ENCODE measurements at regions not wholly inside any gene's neighbourhood (a gene's known extent, or its start where the extent isn't known, plus 50 kb on each side); places are given as distances from the start of the nearest gene placed in this dataset.
A peak's percentile ranks its signal among the peaks of the same experiment; 100 is the strongest.

GRCh38 chr2:160715428-160715827 is 221.8 kb upstream of the RBMS1 start:
- Histone ChIP-seq H3K27me3 (ENCODE audit: insufficient read depth, low read length, poor library complexity, severe bottlenecking) (no peaks in the 10 kb centered on the region), H3K27ac (ENCODE audit: low read depth, low read length) (no peak overlapping the region), H3K4me3 (ENCODE audit: low read length) (no peak overlapping the region), H3K9me3 (ENCODE audit: low read length) (no peaks in the 10 kb centered on the region), H3K36me3 (ENCODE audit: insufficient read depth, low read length) (no peaks in the 10 kb centered on the region), H3K4me1 (ENCODE audit: insufficient read depth, low read length) (no peaks in the 10 kb centered on the region)
- CTCF ChIA-PET = no interaction called here
- Mint-ChIP-seq H3K27me3 (peaks cover 9 to 47% of the 10 kb centered on the region in 2 donors), H3K9me3 (peaks cover 0 to 9% (median 3%) of the 10 kb centered on the region in 5 donors), H3K27ac (no peak overlapping the region), H3K4me1 (no peaks in the 10 kb centered on the region), H3K4me3 (no peak overlapping the region), H3K36me3 (peaks cover 0 to 6% (median 0%) of the 10 kb centered on the region in 3 donors)
- no peak for DNase-seq
- POLR2A ChIA-PET = no interaction called here

GRCh38 chr2:160719116-160719515 is 225.5 kb upstream of the RBMS1 start:
- H3K4me3 Mint-ChIP-seq = no peak overlapping the region
- H3K27ac Mint-ChIP-seq = peak overlapping the region in 2 of 8 donors; percentile 4 to 44
- ChIA-PET POLR2A (no interaction called here), CTCF (no interaction called here)
- H3K27ac ChIP-seq (ENCODE audit: low read depth, low read length) = no peak overlapping the region
- H3K9me3 Mint-ChIP-seq = peaks cover 0 to 8% (median 4%) of the 10 kb centered on the region in 5 donors
- no peak for DNase-seq
- H3K36me3 ChIP-seq (ENCODE audit: insufficient read depth, low read length) = no peaks in the 10 kb centered on the region
- peaks cover 0 to 7% (median 0%) of the 10 kb centered on the region in 3 donors for H3K36me3 Mint-ChIP-seq
- no peaks in the 10 kb centered on the region for H3K27me3 ChIP-seq (ENCODE audit: insufficient read depth, low read length, poor library complexity, severe bottlenecking)
- H3K4me1 Mint-ChIP-seq = no peaks in the 10 kb centered on the region
- no peaks in the 10 kb centered on the region for H3K9me3 ChIP-seq (ENCODE audit: low read length)
- no peak overlapping the region for H3K4me3 ChIP-seq (ENCODE audit: low read length)
- peaks cover 8 to 34% of the 10 kb centered on the region in 2 donors for H3K27me3 Mint-ChIP-seq
- H3K4me1 ChIP-seq (ENCODE audit: insufficient read depth, low read length) = no peaks in the 10 kb centered on the region

DNA sequence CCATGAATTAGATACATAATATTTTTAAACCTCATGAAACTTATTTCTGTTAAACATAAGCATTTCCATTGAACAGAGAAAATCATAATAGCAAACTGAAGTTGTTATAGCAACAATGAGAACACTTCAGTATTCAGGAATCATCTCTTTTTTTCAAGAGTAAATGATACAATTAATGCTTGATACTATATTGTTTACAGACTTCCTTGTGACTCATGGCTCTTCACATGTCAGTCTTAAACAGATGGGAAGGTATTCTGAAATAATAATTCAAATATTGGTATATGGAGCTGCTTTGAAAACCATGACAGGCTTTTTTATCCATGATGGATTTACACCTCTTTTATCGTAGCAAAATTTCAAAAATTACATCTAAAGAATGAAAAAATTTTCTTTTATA is 226.5 kb upstream of the RBMS1 start:
- no peak overlapping the region for H3K4me3 Mint-ChIP-seq

DNA sequence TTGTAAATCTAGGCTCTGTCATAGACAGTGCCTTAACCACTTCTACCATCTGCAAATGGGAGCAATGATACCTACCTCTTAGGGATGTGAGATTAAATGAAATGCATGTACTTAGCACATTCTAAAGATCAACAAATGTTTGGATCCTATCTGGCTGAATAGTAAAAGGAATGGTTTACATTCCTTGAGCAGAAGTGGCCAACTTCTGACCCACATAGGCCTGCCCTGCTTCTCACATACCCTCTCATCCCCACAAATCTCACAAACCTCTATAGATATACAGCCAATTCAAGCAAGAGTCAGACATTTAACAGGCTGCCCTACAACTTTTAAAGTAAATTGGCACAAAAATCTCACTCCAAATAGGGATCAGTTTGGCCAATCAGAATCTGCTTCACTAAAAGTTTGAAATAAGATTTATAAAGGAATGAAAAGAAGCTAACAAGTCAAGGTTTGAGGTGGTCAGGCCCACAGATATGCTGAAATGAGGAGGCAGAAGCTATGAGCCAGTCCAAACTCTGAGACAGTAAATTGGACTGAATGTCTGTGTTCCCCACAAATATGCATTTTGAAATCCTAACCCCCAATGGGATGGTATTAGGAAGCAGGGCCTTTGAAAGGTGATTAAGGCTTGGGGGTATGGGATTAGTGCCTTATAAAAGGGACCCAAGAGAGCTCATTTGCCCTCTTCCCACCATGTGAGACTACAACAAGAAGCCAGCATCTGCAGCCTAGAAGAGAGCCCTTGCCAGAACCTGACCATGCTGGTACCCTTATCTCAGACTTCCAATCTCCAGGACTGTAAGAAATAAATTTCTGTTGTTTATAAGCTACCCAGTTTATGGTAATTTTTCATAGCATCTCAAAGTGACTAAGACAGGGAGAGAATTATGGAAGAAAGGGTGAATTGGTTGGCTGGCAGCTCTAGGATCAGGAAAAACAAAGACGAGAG is 227.8 kb upstream of the RBMS1 start:
- Mint-ChIP-seq H3K9me3 (peaks cover 0 to 13% (median 9%) of the 10 kb centered on the region in 5 donors), H3K4me3 (no peak overlapping the region), H3K36me3 (peaks cover 0 to 18% (median 0%) of the 10 kb centered on the region in 3 donors), H3K27ac (no peak overlapping the region), H3K27me3 (peaks cover 7 to 32% of the 10 kb centered on the region in 2 donors), H3K4me1 (no peaks in the 10 kb centered on the region)
- Histone ChIP-seq H3K4me3 (ENCODE audit: low read length) (no peak overlapping the region), H3K36me3 (ENCODE audit: insufficient read depth, low read length) (no peaks in the 10 kb centered on the region), H3K27ac (ENCODE audit: low read depth, low read length) (no peak overlapping the region), H3K9me3 (ENCODE audit: low read length) (no peaks in the 10 kb centered on the region), H3K4me1 (ENCODE audit: insufficient read depth, low read length) (no peaks in the 10 kb centered on the region), H3K27me3 (ENCODE audit: insufficient read depth, low read length, poor library complexity, severe bottlenecking) (no peaks in the 10 kb centered on the region)
- CTCF ChIA-PET = no interaction called here
- POLR2A ChIA-PET = no interaction called here
- no peak for DNase-seq

More for the DNA sequence above, 226.5 kb upstream of the RBMS1 start:
- Histone ChIP-seq H3K36me3 (ENCODE audit: insufficient read depth, low read length) (no peaks in the 10 kb centered on the region), H3K27me3 (ENCODE audit: insufficient read depth, low read length, poor library complexity, severe bottlenecking) (no peaks in the 10 kb centered on the region), H3K9me3 (ENCODE audit: low read length) (no peaks in the 10 kb centered on the region), H3K4me3 (ENCODE audit: low read length) (no peak overlapping the region), H3K27ac (ENCODE audit: low read depth, low read length) (no peak overlapping the region), H3K4me1 (ENCODE audit: insufficient read depth, low read length) (no peaks in the 10 kb centered on the region)
- ChIA-PET CTCF (no interaction called here), POLR2A (no interaction called here)
- Mint-ChIP-seq H3K27ac (no peak overlapping the region), H3K27me3 (peaks cover 8 to 28% of the 10 kb centered on the region in 2 donors), H3K36me3 (peaks cover 0 to 11% (median 0%) of the 10 kb centered on the region in 3 donors), H3K4me1 (no peaks in the 10 kb centered on the region), H3K9me3 (peaks cover 0 to 9% (median 8%) of the 10 kb centered on the region in 5 donors)
- no peak for DNase-seq

DNA sequence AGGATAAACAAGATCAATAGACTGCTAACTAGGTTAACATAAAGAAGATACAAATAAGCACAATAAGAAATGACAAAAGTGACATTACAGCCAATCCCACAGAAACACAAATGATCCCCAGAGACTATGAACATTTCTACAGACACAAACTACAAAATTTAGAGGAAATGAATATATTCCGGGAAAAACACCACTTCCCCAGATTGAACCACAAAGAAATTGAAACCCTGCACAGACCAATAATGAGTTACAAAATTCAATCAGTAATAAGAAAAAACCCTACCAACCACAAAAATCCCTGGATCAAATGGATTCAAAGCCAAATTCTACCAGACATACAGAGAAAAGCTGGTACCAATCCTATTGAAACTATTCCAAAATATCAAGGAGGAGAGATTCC is 232.4 kb upstream of the RBMS1 start:
- H3K27ac ChIP-seq (ENCODE audit: low read depth, low read length) = no peak overlapping the region
- peaks cover 0 to 2% (median 0%) of the 10 kb centered on the region in 3 donors for H3K4me1 Mint-ChIP-seq
- peaks cover 0 to 13% (median 9%) of the 10 kb centered on the region in 5 donors for H3K9me3 Mint-ChIP-seq
- H3K36me3 ChIP-seq (ENCODE audit: insufficient read depth, low read length) = no peaks in the 10 kb centered on the region
- ChIA-PET CTCF (no interaction called here), POLR2A (no interaction called here)
- H3K4me1 ChIP-seq (ENCODE audit: insufficient read depth, low read length) = no peaks in the 10 kb centered on the region
- DNase-seq = no peak
- H3K4me3 ChIP-seq (ENCODE audit: low read length) = no peak overlapping the region
- peaks cover 0 to 22% (median 0%) of the 10 kb centered on the region in 3 donors for H3K36me3 Mint-ChIP-seq
- H3K27me3 Mint-ChIP-seq = peaks cover 15 to 33% of the 10 kb centered on the region in 2 donors
- H3K9me3 ChIP-seq (ENCODE audit: low read length) = no peaks in the 10 kb centered on the region
- H3K27ac Mint-ChIP-seq = no peak overlapping the region
- no peaks in the 10 kb centered on the region for H3K27me3 ChIP-seq (ENCODE audit: insufficient read depth, low read length, poor library complexity, severe bottlenecking)
- no peak overlapping the region for H3K4me3 Mint-ChIP-seq

- Mint-ChIP-seq H3K27me3 (peaks cover 13 to 32% of the 10 kb centered on the region in 2 donors), H3K4me3 (no peak overlapping the region), H3K27ac (no peak overlapping the region), H3K4me1 (peaks cover 0 to 2% (median 0%) of the 10 kb centered on the region in 3 donors), H3K36me3 (peaks cover 0 to 23% (median 0%) of the 10 kb centered on the region in 3 donors), H3K9me3 (peaks cover 0 to 6% (median 0%) of the 10 kb centered on the region in 5 donors)
- no peak overlapping the region for H3K4me3 ChIP-seq (ENCODE audit: low read length)
- no peaks in the 10 kb centered on the region for H3K27me3 ChIP-seq (ENCODE audit: insufficient read depth, low read length, poor library complexity, severe bottlenecking)
- no peak for DNase-seq
- ChIA-PET CTCF (no interaction called here), POLR2A (no interaction called here)
- H3K9me3 ChIP-seq (ENCODE audit: low read length) = no peaks in the 10 kb centered on the region
- no peaks in the 10 kb centered on the region for H3K4me1 ChIP-seq (ENCODE audit: insufficient read depth, low read length)
- H3K36me3 ChIP-seq (ENCODE audit: insufficient read depth, low read length) = no peaks in the 10 kb centered on the region
- H3K27ac ChIP-seq (ENCODE audit: low read depth, low read length) = no peak overlapping the region
Observed at GRCh38 chr2:160730296-160730995, 236.8 kb upstream of the RBMS1 start.

DNA sequence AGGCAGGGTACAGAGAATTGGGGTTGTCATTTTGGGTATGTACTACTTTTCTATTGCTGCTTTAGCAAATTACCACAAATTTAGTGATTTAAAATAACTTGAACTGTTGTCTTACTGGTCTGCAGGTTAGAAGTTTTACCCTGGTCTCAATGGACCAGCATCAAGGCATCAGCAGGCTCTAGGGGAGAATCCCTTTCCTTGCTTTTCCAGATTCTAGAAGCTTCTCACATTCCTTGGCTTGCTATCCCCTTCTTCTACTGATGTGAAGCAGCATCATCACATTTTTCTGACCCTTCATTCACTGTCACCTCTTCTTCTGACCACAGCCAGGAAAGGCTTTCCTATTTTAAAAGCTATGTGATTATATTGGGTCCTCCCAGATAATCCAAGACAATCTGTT is 237.8 kb upstream of the RBMS1 start:
- Mint-ChIP-seq H3K27ac (no peak overlapping the region), H3K27me3 (peaks cover 13 to 23% of the 10 kb centered on the region in 2 donors), H3K4me3 (no peak overlapping the region), H3K9me3 (no peaks in the 10 kb centered on the region), H3K36me3 (peaks cover 0 to 16% (median 2%) of the 10 kb centered on the region in 3 donors), H3K4me1 (peaks cover 0 to 2% (median 0%) of the 10 kb centered on the region in 3 donors)
- H3K4me1 ChIP-seq (ENCODE audit: insufficient read depth, low read length) = no peaks in the 10 kb centered on the region
- H3K4me3 ChIP-seq (ENCODE audit: low read length) = no peak overlapping the region
- no peaks in the 10 kb centered on the region for H3K9me3 ChIP-seq (ENCODE audit: low read length)
- no peak overlapping the region for H3K27ac ChIP-seq (ENCODE audit: low read depth, low read length)
- POLR2A ChIA-PET = no interaction called here
- DNase-seq = no peak
- H3K36me3 ChIP-seq (ENCODE audit: insufficient read depth, low read length) = no peaks in the 10 kb centered on the region
- H3K27me3 ChIP-seq (ENCODE audit: insufficient read depth, low read length, poor library complexity, severe bottlenecking) = no peaks in the 10 kb centered on the region
- CTCF ChIA-PET = no interaction called here

DNA sequence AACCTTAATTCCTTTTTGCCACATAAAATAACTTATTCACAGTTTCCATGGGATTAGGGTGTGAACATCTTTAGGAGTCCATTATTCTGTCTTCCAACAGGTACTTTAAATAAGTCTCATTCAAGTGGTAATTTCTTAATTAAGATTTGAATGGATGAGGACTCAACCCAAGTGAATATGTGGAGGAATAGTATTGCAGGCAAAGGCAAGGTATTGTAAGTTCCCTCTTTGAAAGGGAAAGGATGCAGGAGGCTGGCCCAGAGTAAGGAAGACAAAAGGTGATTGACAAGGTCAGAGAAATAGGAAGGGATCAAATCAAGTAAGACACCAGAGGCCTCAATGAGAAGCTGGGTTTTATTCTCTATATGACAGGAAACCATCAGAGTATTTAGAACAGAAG is 238.2 kb upstream of the RBMS1 start:
- H3K27ac ChIP-seq (ENCODE audit: low read depth, low read length) = no peak overlapping the region
- ChIA-PET CTCF (no interaction called here), POLR2A (no interaction called here)
- H3K4me3 ChIP-seq (ENCODE audit: low read length) = no peak overlapping the region
- H3K9me3 ChIP-seq (ENCODE audit: low read length) = no peaks in the 10 kb centered on the region
- no peaks in the 10 kb centered on the region for H3K4me1 ChIP-seq (ENCODE audit: insufficient read depth, low read length)
- Mint-ChIP-seq H3K27me3 (peaks cover 9 to 20% of the 10 kb centered on the region in 2 donors), H3K36me3 (peaks cover 0 to 13% (median 2%) of the 10 kb centered on the region in 3 donors), H3K9me3 (no peaks in the 10 kb centered on the region), H3K4me1 (peaks cover 0 to 2% (median 0%) of the 10 kb centered on the region in 3 donors), H3K27ac (no peak overlapping the region), H3K4me3 (no peak overlapping the region)
- no peaks in the 10 kb centered on the region for H3K27me3 ChIP-seq (ENCODE audit: insufficient read depth, low read length, poor library complexity, severe bottlenecking)
- DNase-seq = no peak
- no peaks in the 10 kb centered on the region for H3K36me3 ChIP-seq (ENCODE audit: insufficient read depth, low read length)

Data from CD8-positive, alpha-beta memory T cell (primary cell).